Neural cell (in vitro differentiated cells): ENCODE measurements at regions not wholly inside any gene's neighbourhood (a gene's known extent, or its start where the extent isn't known, plus 50 kb on each side); places are given as distances from the start of the nearest gene placed in this dataset.

Experiments used
- H2AFZ ChIP-seq: fragments of 200-600, 300-800 bp; sonication (generic), shearing (Covaris generic); 2 replicates; pipeline ENCODE4 v1.6.0; 2014; ENCODE audit warnings: low read depth, mild to moderate bottlenecking, antibody characterized with exemption, low read length, moderate library complexity
- H3F3A ChIP-seq: fragments of 200-600 bp; shearing (Covaris generic); 2 replicates; pipeline ENCODE4 v1.6.1; 2016; ENCODE audit warnings: mild to moderate bottlenecking, moderate library complexity, mixed read lengths, antibody characterized with exemption, low read length; ENCODE audit not compliant: insufficient read depth, poor library complexity, severe bottlenecking
- H3K27ac ChIP-seq: fragments of 200-600, 300-800 bp; sonication (generic), shearing (Covaris generic); 2 replicates; pipeline ENCODE4 v1.5.1; 2014; ENCODE audit warnings: mild to moderate bottlenecking, low read length, moderate library complexity
- H3K27me3 ChIP-seq: fragments of 300-800, 200-600 bp; sonication (generic), shearing (Covaris generic); 2 replicates; pipeline ENCODE4 v1.6.0; 2014; ENCODE audit warnings: mild to moderate bottlenecking, low read depth, low read length, moderate library complexity; ENCODE audit not compliant: insufficient read depth
- H3K36me3 ChIP-seq: fragments of 300-800, 200-600 bp; sonication (generic), shearing (Covaris generic); 2 replicates; pipeline ENCODE4 v1.5.1; 2014; ENCODE audit warnings: mild to moderate bottlenecking, antibody characterized with exemption, low read length, moderate library complexity; ENCODE audit not compliant: insufficient read depth
- H3K4me2 ChIP-seq: fragments of 300-800, 200-600 bp; sonication (generic), shearing (Covaris generic); 2 replicates; pipeline ENCODE4 v1.6.0; 2014; ENCODE audit warnings: mild to moderate bottlenecking, low read length
- H3K4me3 ChIP-seq: fragments of 300-800, 200-600 bp; sonication (generic), shearing (Covaris generic); 2 replicates; pipeline ENCODE4 v1.5.1; 2014; ENCODE audit warnings: mild to moderate bottlenecking, low read length, moderate library complexity
- H3K79me2 ChIP-seq: fragments of 200-600 bp; shearing (Covaris generic); replicated peaks from 2 replicates; pipeline ENCODE4 v1.6.0; 2014; ENCODE audit warnings: mild to moderate bottlenecking, low read length, moderate library complexity; ENCODE audit not compliant: insufficient read depth
- H3K9ac ChIP-seq: fragments of 300-800, 200-600 bp; sonication (generic), shearing (Covaris generic); 2 replicates; pipeline ENCODE4 v1.6.1; 2016; ENCODE audit warnings: mild to moderate bottlenecking, low read length, mixed read lengths
- H3K9me2 ChIP-seq: fragments of 200-600 bp; shearing (Covaris generic); 2 replicates; pipeline ENCODE4 v1.6.1; 2016; ENCODE audit warnings: mild to moderate bottlenecking, low read length, mixed read lengths; ENCODE audit not compliant: insufficient read depth
- H3K9me3 ChIP-seq: fragments of 200-600, 300-800 bp; sonication (generic), shearing (Covaris generic); 2 replicates; pipeline ENCODE4 v1.6.1; 2016; ENCODE audit warnings: mild to moderate bottlenecking, mixed run types, low read length, moderate library complexity, mixed read lengths
- H4K20me1 ChIP-seq: fragments of 200-600 bp; shearing (Covaris generic); 2 replicates; pipeline ENCODE4 v1.6.1; 2016; ENCODE audit warnings: mild to moderate bottlenecking, mixed run types; ENCODE audit not compliant: insufficient read depth
- EP300 ChIP-seq: fragments of 450-650 bp; conservative IDR thresholded peaks from 2 replicates; pipeline ENCODE4 v1.6.1; 2014; ENCODE audit warnings: antibody characterized with exemption, mild to moderate bottlenecking, moderate library complexity; ENCODE audit not compliant: poor library complexity, severe bottlenecking
- EZH2 ChIP-seq: fragments of 200-600, 300-800 bp; shearing (Covaris generic), sonication (generic); IDR thresholded peaks from 2 replicates; pipeline ENCODE4 v1.6.1; 2014; ENCODE audit warnings: antibody characterized with exemption, low read length, borderline replicate concordance, mild to moderate bottlenecking; ENCODE audit not compliant: insufficient read depth, poor library complexity, severe bottlenecking
- MXI1 ChIP-seq: fragments of 450-650 bp; conservative IDR thresholded peaks from 2 replicates; pipeline ENCODE4 v1.6.1; 2014; ENCODE audit warnings: antibody characterized with exemption, mild to moderate bottlenecking; ENCODE audit not compliant: poor library complexity, severe bottlenecking
- POLR2AphosphoS5 ChIP-seq: IDR thresholded peaks from 2 replicates; pipeline ENCODE4 v1.6.1; 2012
- RAD21 ChIP-seq: fragments of 450-650 bp; conservative IDR thresholded peaks from 2 replicates; pipeline ENCODE4 v1.6.1; 2014; ENCODE audit warnings: antibody characterized with exemption, mild to moderate bottlenecking, moderate library complexity
- REST ChIP-seq: IDR thresholded peaks from 2 replicates; pipeline ENCODE4 v1.6.1; 2012; ENCODE audit warnings: borderline replicate concordance
- SMC3 ChIP-seq: fragments of 450-650 bp; conservative IDR thresholded peaks from 2 replicates; pipeline ENCODE4 v1.6.1; 2014; ENCODE audit warnings: antibody characterized with exemption, mild to moderate bottlenecking, moderate library complexity; ENCODE audit not compliant: poor library complexity
- TAF1 ChIP-seq: IDR thresholded peaks from 2 replicates; pipeline ENCODE4 v1.6.1; 2012; ENCODE audit warnings: low read depth
- TF ChIP-seq, protein P1 (sequence below): fragments of 450-650 bp; IDR thresholded peaks from 2 replicates; pipeline ENCODE4 v1.5.1; 2014; ENCODE audit warnings: antibody characterized with exemption, mild to moderate bottlenecking, moderate library complexity; ENCODE audit not compliant: poor library complexity, severe bottlenecking

GRCh38 chr12:77253321-77253720, 188.0 kb upstream of the E2F7 start:
- Histone ChIP-seq H3K79me2 (no peaks in the 10 kb centered on the region), H3K4me2 (no peak overlapping the region), H3K36me3 (no peaks in the 10 kb centered on the region), H3K4me3 (no peak overlapping the region), H3K27me3 (no peaks in the 10 kb centered on the region), H3K27ac (no peak overlapping the region), H3K9ac (no peak overlapping the region), H3K9me3 (no peaks in the 10 kb centered on the region), H2AFZ (no peak overlapping the region), H4K20me1 (no peaks in the 10 kb centered on the region), H3K9me2 (no peaks in the 10 kb centered on the region), H3F3A (no peaks in the 10 kb centered on the region)
- no peak for TF ChIP-seq EZH2
- TF ChIP-seq, protein P1, sequence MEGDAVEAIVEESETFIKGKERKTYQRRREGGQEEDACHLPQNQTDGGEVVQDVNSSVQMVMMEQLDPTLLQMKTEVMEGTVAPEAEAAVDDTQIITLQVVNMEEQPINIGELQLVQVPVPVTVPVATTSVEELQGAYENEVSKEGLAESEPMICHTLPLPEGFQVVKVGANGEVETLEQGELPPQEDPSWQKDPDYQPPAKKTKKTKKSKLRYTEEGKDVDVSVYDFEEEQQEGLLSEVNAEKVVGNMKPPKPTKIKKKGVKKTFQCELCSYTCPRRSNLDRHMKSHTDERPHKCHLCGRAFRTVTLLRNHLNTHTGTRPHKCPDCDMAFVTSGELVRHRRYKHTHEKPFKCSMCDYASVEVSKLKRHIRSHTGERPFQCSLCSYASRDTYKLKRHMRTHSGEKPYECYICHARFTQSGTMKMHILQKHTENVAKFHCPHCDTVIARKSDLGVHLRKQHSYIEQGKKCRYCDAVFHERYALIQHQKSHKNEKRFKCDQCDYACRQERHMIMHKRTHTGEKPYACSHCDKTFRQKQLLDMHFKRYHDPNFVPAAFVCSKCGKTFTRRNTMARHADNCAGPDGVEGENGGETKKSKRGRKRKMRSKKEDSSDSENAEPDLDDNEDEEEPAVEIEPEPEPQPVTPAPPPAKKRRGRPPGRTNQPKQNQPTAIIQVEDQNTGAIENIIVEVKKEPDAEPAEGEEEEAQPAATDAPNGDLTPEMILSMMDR, result no peak

- H3K9ac ChIP-seq, result no peak overlapping the region
- H3K27me3 ChIP-seq, result no peaks in the 10 kb centered on the region
- no peaks in the 10 kb centered on the region for H3F3A ChIP-seq
- no peaks in the 10 kb centered on the region for H3K9me2 ChIP-seq
- H3K79me2 ChIP-seq, result no peaks in the 10 kb centered on the region
- H3K4me3 ChIP-seq, result no peak overlapping the region
- no peak overlapping the region for H3K27ac ChIP-seq
- H3K36me3 ChIP-seq, result no peaks in the 10 kb centered on the region
- H4K20me1 ChIP-seq, result no peaks in the 10 kb centered on the region
- H2AFZ ChIP-seq, result no peak overlapping the region
- TF ChIP-seq, protein P1, result no peak
- no peak for TF ChIP-seq RAD21
- TF ChIP-seq POLR2AphosphoS5, result no peak
- TF ChIP-seq REST, result no peak
- TF ChIP-seq EZH2, result no peak
- no peak for TF ChIP-seq MXI1
- no peak for TF ChIP-seq TAF1
- no peak for TF ChIP-seq SMC3
- no peak for TF ChIP-seq EP300
- H3K9me3 ChIP-seq, result no peaks in the 10 kb centered on the region
- H3K4me2 ChIP-seq, result no peak overlapping the region
These were observed 186.4 kb upstream of the E2F7 start for GRCh38 chr12:77251799-77252198.
